Activated T-helper 2 cell treated with anti-CD3 and anti-CD28 coated beads, Interferon-gamma antibody, Interleukin-2, Interleukin-4, amounts not matched to agents 10 μg/mL and 5 μg/mL and 100 μg/mL, durations not matched to agents 14 hours and 24 hours and 36 hours (primary cell): ENCODE measurements at regions not wholly inside any gene's neighbourhood (a gene's known extent, or its start where the extent isn't known, plus 50 kb on each side); places are given as distances from the start of the nearest gene placed in this dataset.

ENCODE experiments used
- DNase-seq: peaks from one replicate; pipeline ENCODE4 v3.0.0; 2021; ENCODE audit warnings: low spot score
- H3K27ac Mint-ChIP-seq: one replicate; pipeline ENCODE4 v1.8.0; 2021; ENCODE audit warnings: mixed read lengths
- H3K27me3 Mint-ChIP-seq: one replicate; pipeline ENCODE4 v1.8.0; 2021; ENCODE audit warnings: low read depth, mixed read lengths
- H3K36me3 Mint-ChIP-seq: one replicate; pipeline ENCODE4 v1.8.0; 2021; ENCODE audit warnings: low read depth, mixed read lengths
- H3K4me1 Mint-ChIP-seq: one replicate; pipeline ENCODE4 v1.8.0; 2021; ENCODE audit warnings: low read depth, mixed read lengths
- H3K4me3 Mint-ChIP-seq: one replicate; pipeline ENCODE4 v1.8.0; 2021; ENCODE audit warnings: low read depth, mild to moderate bottlenecking, moderate library complexity, mixed read lengths
- H3K9me3 Mint-ChIP-seq: one replicate; pipeline ENCODE4 v1.8.0; 2021; ENCODE audit warnings: mixed read lengths
- intact Hi-C: fragments of 100-400 bp; cut with micrococcal nuclease; formaldehyde crosslinking; loops from one replicate; pipeline ENCODE4 v1.15.1; 2023

GRCh38 chr20:10992731-10993130 is 318.9 kb upstream of the JAG1 start:
- intact Hi-C loops = no loop called here

GRCh38 chr20:10994991-10995700 is 321.3 kb upstream of the JAG1 start:
- H3K4me3 Mint-ChIP-seq = no peak overlapping the region
- no peak overlapping the region for H3K27ac Mint-ChIP-seq
- no peaks in the 10 kb centered on the region for H3K36me3 Mint-ChIP-seq
- H3K27me3 Mint-ChIP-seq = no peaks in the 10 kb centered on the region
- no peaks in the 10 kb centered on the region for H3K4me1 Mint-ChIP-seq
- H3K9me3 Mint-ChIP-seq = peaks cover 4% of the 10 kb centered on the region
- intact Hi-C loops = no loop called here
- DNase-seq = no peak

More at GRCh38 chr20:10992731-10993130, 318.9 kb upstream of the JAG1 start:
- H3K9me3 Mint-ChIP-seq = peaks cover 4% of the 10 kb centered on the region
- H3K4me3 Mint-ChIP-seq = no peak overlapping the region
- H3K27me3 Mint-ChIP-seq = no peaks in the 10 kb centered on the region
- no peak for DNase-seq
- H3K27ac Mint-ChIP-seq = no peak overlapping the region
- no peaks in the 10 kb centered on the region for H3K4me1 Mint-ChIP-seq
- no peaks in the 10 kb centered on the region for H3K36me3 Mint-ChIP-seq

- intact Hi-C loops = no loop called here
- H3K27ac Mint-ChIP-seq = no peak overlapping the region
- H3K9me3 Mint-ChIP-seq = no peaks in the 10 kb centered on the region
- H3K36me3 Mint-ChIP-seq = no peaks in the 10 kb centered on the region
- H3K27me3 Mint-ChIP-seq = no peaks in the 10 kb centered on the region
- no peak for DNase-seq
- no peak overlapping the region for H3K4me3 Mint-ChIP-seq
- H3K4me1 Mint-ChIP-seq = no peaks in the 10 kb centered on the region
Measured at GRCh38 chr20:10998476-10998875, 324.7 kb upstream of the JAG1 start.

GRCh38 chr20:11000416-11000815 is 326.6 kb upstream of the JAG1 start:
- H3K36me3 Mint-ChIP-seq = no peaks in the 10 kb centered on the region
- no peak overlapping the region for H3K4me3 Mint-ChIP-seq
- no peaks in the 10 kb centered on the region for H3K9me3 Mint-ChIP-seq
- H3K27ac Mint-ChIP-seq = no peak overlapping the region
- H3K4me1 Mint-ChIP-seq = no peaks in the 10 kb centered on the region
- no peaks in the 10 kb centered on the region for H3K27me3 Mint-ChIP-seq
- DNase-seq = no peak
- intact Hi-C loops = no loop called here

- H3K27ac Mint-ChIP-seq = no peak overlapping the region
- H3K9me3 Mint-ChIP-seq = peaks cover 5% of the 10 kb centered on the region
- H3K27me3 Mint-ChIP-seq = no peaks in the 10 kb centered on the region
- intact Hi-C loops = no loop called here
- H3K4me3 Mint-ChIP-seq = no peak overlapping the region
- H3K36me3 Mint-ChIP-seq = no peaks in the 10 kb centered on the region
- no peaks in the 10 kb centered on the region for H3K4me1 Mint-ChIP-seq
- DNase-seq = no peak
Measured at GRCh38 chr20:11001302-11001701, 327.5 kb upstream of the JAG1 start.

- H3K4me1 Mint-ChIP-seq = no peaks in the 10 kb centered on the region
- no peak overlapping the region for H3K4me3 Mint-ChIP-seq
- H3K36me3 Mint-ChIP-seq = no peaks in the 10 kb centered on the region
- H3K27ac Mint-ChIP-seq = no peak overlapping the region
- H3K27me3 Mint-ChIP-seq = no peaks in the 10 kb centered on the region
- intact Hi-C loops = no loop called here
- no peak for DNase-seq
- H3K9me3 Mint-ChIP-seq = peaks cover 12% of the 10 kb centered on the region
Measured at GRCh38 chr20:11001764-11002540, 328.2 kb upstream of the JAG1 start.

GRCh38 chr20:11003341-11003740 is 329.5 kb upstream of the JAG1 start:
- intact Hi-C loops = no loop called here
- Mint-ChIP-seq H3K4me1 (no peaks in the 10 kb centered on the region), H3K27ac (no peak overlapping the region), H3K27me3 (no peaks in the 10 kb centered on the region), H3K36me3 (no peaks in the 10 kb centered on the region), H3K9me3 (peaks cover 12% of the 10 kb centered on the region), H3K4me3 (no peak overlapping the region)
- DNase-seq = no peak

- no peak overlapping the region for H3K27ac Mint-ChIP-seq
- peaks cover 12% of the 10 kb centered on the region for H3K9me3 Mint-ChIP-seq
- no peaks in the 10 kb centered on the region for H3K4me1 Mint-ChIP-seq
- no peak for DNase-seq
- no peaks in the 10 kb centered on the region for H3K36me3 Mint-ChIP-seq
- no peaks in the 10 kb centered on the region for H3K27me3 Mint-ChIP-seq
- intact Hi-C loops = no loop called here
- no peak overlapping the region for H3K4me3 Mint-ChIP-seq
Measured at GRCh38 chr20:11008444-11009033, 334.7 kb upstream of the JAG1 start.

GRCh38 chr20:11011653-11012052 is 337.9 kb upstream of the JAG1 start:
- no peaks in the 10 kb centered on the region for H3K4me1 Mint-ChIP-seq
- intact Hi-C loops = no loop called here
- no peak overlapping the region for H3K27ac Mint-ChIP-seq
- DNase-seq = no peak
- H3K36me3 Mint-ChIP-seq = no peaks in the 10 kb centered on the region
- H3K27me3 Mint-ChIP-seq = no peaks in the 10 kb centered on the region
- no peak overlapping the region for H3K4me3 Mint-ChIP-seq
- H3K9me3 Mint-ChIP-seq = peaks cover 3% of the 10 kb centered on the region

GRCh38 chr20:11012975-11013374 is 339.2 kb upstream of the JAG1 start:
- DNase-seq = no peak
- Mint-ChIP-seq H3K36me3 (no peaks in the 10 kb centered on the region), H3K4me3 (no peak overlapping the region), H3K4me1 (no peaks in the 10 kb centered on the region), H3K27me3 (no peaks in the 10 kb centered on the region), H3K9me3 (no peaks in the 10 kb centered on the region), H3K27ac (no peak overlapping the region)
- intact Hi-C loops = no loop called here

- no peaks in the 10 kb centered on the region for H3K9me3 Mint-ChIP-seq
- H3K36me3 Mint-ChIP-seq = no peaks in the 10 kb centered on the region
- H3K27ac Mint-ChIP-seq = no peak overlapping the region
- DNase-seq = no peak
- H3K27me3 Mint-ChIP-seq = no peaks in the 10 kb centered on the region
- H3K4me1 Mint-ChIP-seq = no peaks in the 10 kb centered on the region
- no peak overlapping the region for H3K4me3 Mint-ChIP-seq
- intact Hi-C loops = no loop called here
Measured at GRCh38 chr20:11013801-11014200, 340.0 kb upstream of the JAG1 start.

GRCh38 chr20:11015440-11015839 is 341.6 kb upstream of the JAG1 start:
- Mint-ChIP-seq H3K4me1 (no peaks in the 10 kb centered on the region), H3K9me3 (peaks cover 5% of the 10 kb centered on the region), H3K27me3 (no peaks in the 10 kb centered on the region), H3K4me3 (no peak overlapping the region), H3K27ac (no peak overlapping the region), H3K36me3 (no peaks in the 10 kb centered on the region)
- intact Hi-C loops = no loop called here
- DNase-seq = no peak

GRCh38 chr20:11017446-11017845 is 343.6 kb upstream of the JAG1 start:
- Mint-ChIP-seq H3K27ac (no peak overlapping the region), H3K4me3 (no peak overlapping the region), H3K9me3 (peaks cover 5% of the 10 kb centered on the region), H3K36me3 (no peaks in the 10 kb centered on the region), H3K4me1 (no peaks in the 10 kb centered on the region), H3K27me3 (no peaks in the 10 kb centered on the region)
- DNase-seq = no peak
- intact Hi-C loops = no loop called here
